Activated CD8-positive, alpha-beta T cell treated with anti-CD3 and anti-CD28 coated beads for 36 hours (primary cell): ENCODE measurements at regions not wholly inside any gene's neighbourhood (a gene's known extent, or its start where the extent isn't known, plus 50 kb on each side); places are given as distances from the start of the nearest gene placed in this dataset.
"Not testable (repeated sequence)": the region's sequence is repeated elsewhere in the genome, so short reads cannot be mapped to it uniquely, and the experiment has no call there.

Experiments
- ATAC-seq: fragments of 200-7000 bp; cut with Tn5 transposase; one replicate; pipeline ENCODE4 v1.10.0; 2021; ENCODE audit warnings: mild to moderate bottlenecking, moderate library complexity
- CTCF ChIA-PET: fragments of 350-600 bp; sonication (Branson Sonifier 250); formaldehyde crosslinking; loops from one replicate; lab custom pipeline; 2021; ENCODE audit warnings: antibody characterized with exemption; lab: Charles Lee
- POLR2A ChIA-PET: fragments of 350-600 bp; sonication (Branson Sonifier 250); formaldehyde crosslinking; loops from one replicate; lab custom pipeline; 2021; ENCODE audit warnings: antibody characterized with exemption; lab: Charles Lee
- DNase-seq: peaks from one replicate; pipeline ENCODE4 v3.0.0-alpha.2; 2020
- H3K27ac Mint-ChIP-seq: one replicate; pipeline ENCODE4 v1.8.0; 2021; ENCODE audit warnings: mild to moderate bottlenecking, mixed read lengths
- H3K27me3 Mint-ChIP-seq: one replicate; pipeline ENCODE4 v1.8.0; 2021; ENCODE audit warnings: mixed read lengths
- H3K36me3 Mint-ChIP-seq: one replicate; pipeline ENCODE4 v1.8.0; 2021; ENCODE audit warnings: low read depth, mixed read lengths
- H3K4me1 Mint-ChIP-seq: one replicate; pipeline ENCODE4 v1.8.0; 2021; ENCODE audit warnings: low read depth, mixed read lengths
- H3K4me3 Mint-ChIP-seq: one replicate; pipeline ENCODE4 v1.8.0; 2021; ENCODE audit warnings: mild to moderate bottlenecking, moderate library complexity, mixed read lengths
- H3K9me3 Mint-ChIP-seq: one replicate; pipeline ENCODE4 v1.8.0; 2021; ENCODE audit warnings: mixed read lengths
- CTCF ChIP-seq: fragments of 200-600 bp; IDR thresholded peaks from one replicate; pipeline ENCODE4 v1.8.0; 2022; ENCODE audit warnings: antibody characterized with exemption, mild to moderate bottlenecking
- intact Hi-C: fragments of 100-400 bp; cut with micrococcal nuclease; formaldehyde crosslinking; loops from one replicate; pipeline ENCODE4 v1.10.0; 2022

GRCh38 chr20:22524393-22525015 is 59.9 kb downstream of the FOXA2 start:
- intact Hi-C loops, result no loop called here
- ATAC-seq (no peak), DNase-seq (no peak)
- H3K4me3 Mint-ChIP-seq, result no peak overlapping the region
- no peaks in the 10 kb centered on the region for H3K4me1 Mint-ChIP-seq
- ChIA-PET POLR2A (no interaction called here), CTCF (no interaction called here)
- TF ChIP-seq CTCF, result no peak
- H3K27me3 Mint-ChIP-seq, result no peaks in the 10 kb centered on the region
- H3K27ac Mint-ChIP-seq, result no peak overlapping the region
- H3K9me3 Mint-ChIP-seq, result no peaks in the 10 kb centered on the region
- H3K36me3 Mint-ChIP-seq, result no peaks in the 10 kb centered on the region

GRCh38 chr20:22523499-22524392 is 60.6 kb downstream of the FOXA2 start:
- ChIA-PET CTCF (no interaction called here), POLR2A (no interaction called here)
- no peak overlapping the region for H3K27ac Mint-ChIP-seq
- no peak for ATAC-seq
- DNase-seq, result no peak
- no peak overlapping the region for H3K4me3 Mint-ChIP-seq
- no peaks in the 10 kb centered on the region for H3K9me3 Mint-ChIP-seq
- H3K27me3 Mint-ChIP-seq, result no peaks in the 10 kb centered on the region
- no peaks in the 10 kb centered on the region for H3K36me3 Mint-ChIP-seq
- intact Hi-C loops, result no loop called here
- TF ChIP-seq CTCF, result no peak
- no peaks in the 10 kb centered on the region for H3K4me1 Mint-ChIP-seq

GRCh38 chr20:22523128-22523498 is 61.3 kb downstream of the FOXA2 start:
- no peak for DNase-seq
- no peaks in the 10 kb centered on the region for H3K36me3 Mint-ChIP-seq
- no peak for ATAC-seq
- no peaks in the 10 kb centered on the region for H3K9me3 Mint-ChIP-seq
- no peaks in the 10 kb centered on the region for H3K4me1 Mint-ChIP-seq
- no peak for TF ChIP-seq CTCF
- intact Hi-C loops, result no loop called here
- POLR2A ChIA-PET, result no interaction called here
- CTCF ChIA-PET, result no interaction called here
- no peak overlapping the region for H3K4me3 Mint-ChIP-seq
- no peak overlapping the region for H3K27ac Mint-ChIP-seq
- no peaks in the 10 kb centered on the region for H3K27me3 Mint-ChIP-seq

GRCh38 chr20:22522701-22523100 is 61.7 kb downstream of the FOXA2 start:
- ChIA-PET CTCF (no interaction called here), POLR2A (no interaction called here)
- DNase-seq (no peak), ATAC-seq (no peak)
- Mint-ChIP-seq H3K27me3 (no peaks in the 10 kb centered on the region), H3K4me3 (no peak overlapping the region), H3K4me1 (no peaks in the 10 kb centered on the region), H3K36me3 (no peaks in the 10 kb centered on the region), H3K9me3 (no peaks in the 10 kb centered on the region), H3K27ac (no peak overlapping the region)
- no peak for TF ChIP-seq CTCF
- intact Hi-C loops, result no loop called here

GRCh38 chr20:22521940-22522339 is 62.4 kb downstream of the FOXA2 start:
- DNase-seq, ATAC-seq, H3K4me1 Mint-ChIP-seq, CTCF ChIA-PET, H3K9me3 Mint-ChIP-seq, H3K4me3 Mint-ChIP-seq, H3K27me3 Mint-ChIP-seq, H3K36me3 Mint-ChIP-seq, H3K27ac Mint-ChIP-seq, intact Hi-C loops: not testable (repeated sequence)
- POLR2A ChIA-PET, result interaction anchor here (0.5 kb wide), 1 partner anchor 798 kb away, joined by 3 read pairs; no protein-coding TSS in a partner anchor
